C4-2B (cell line): ENCODE measurements at regions not wholly inside any gene's neighbourhood (a gene's known extent, or its start where the extent isn't known, plus 50 kb on each side); places are given as distances from the start of the nearest gene placed in this dataset.

Experiments
- H3K27ac ChIP-seq: fragments of 450-650 bp; 2 replicates; pipeline ENCODE4 v1.5.1; 2017
- ZFX ChIP-seq: fragments of 450-650 bp; IDR thresholded peaks from 2 replicates; pipeline ENCODE4 v1.6.1; 2017
- TF ChIP-seq, protein P1 (sequence below): fragments of 450-650 bp; conservative IDR thresholded peaks from 2 replicates; pipeline ENCODE4 v1.5.1; 2017; ENCODE audit warnings: mild to moderate bottlenecking

DNA sequence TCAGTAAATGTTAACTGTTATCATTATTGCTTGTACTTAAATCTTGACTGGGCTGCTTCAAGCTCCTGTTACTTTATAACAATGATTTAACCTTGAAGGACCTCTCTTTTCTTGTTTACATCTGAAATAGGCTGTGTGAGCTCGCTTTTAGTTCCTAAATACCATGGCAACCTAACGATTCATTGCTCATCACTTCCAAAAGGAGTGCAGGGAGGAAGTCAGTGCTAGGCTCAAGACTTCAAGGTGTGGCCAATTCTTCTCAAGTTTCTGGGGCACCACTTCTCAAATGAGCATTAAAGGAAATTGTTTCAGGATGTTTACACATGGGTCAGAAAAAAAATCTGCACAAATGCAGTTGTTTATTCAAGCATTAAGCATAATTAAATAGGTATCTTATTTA is 284.2 kb downstream of the MTERF1 start:
- H3K27ac ChIP-seq, result no peak overlapping the region; the same call in 1 of the 2 replicates

DNA sequence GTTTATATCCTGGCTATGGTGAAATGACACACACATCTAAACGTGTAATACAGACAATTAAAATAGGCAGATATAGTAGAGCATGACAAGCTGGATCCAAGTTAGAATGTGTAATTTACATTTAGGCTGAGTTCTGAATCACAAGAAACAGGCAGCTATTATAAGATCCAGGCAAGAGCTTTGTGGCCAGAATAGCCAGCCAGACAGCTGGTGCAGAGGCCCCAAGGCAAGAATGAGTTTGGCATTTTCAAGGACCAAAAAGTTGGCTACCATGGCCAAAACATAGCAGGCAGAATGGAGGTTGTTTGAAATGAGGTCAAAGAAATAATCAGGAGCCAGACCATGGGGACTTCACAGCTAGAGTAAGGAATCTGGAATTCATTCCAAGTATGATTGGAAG is 281.7 kb downstream of the MTERF1 start:
- no peak for TF ChIP-seq ZFX
- TF ChIP-seq, protein P1, sequence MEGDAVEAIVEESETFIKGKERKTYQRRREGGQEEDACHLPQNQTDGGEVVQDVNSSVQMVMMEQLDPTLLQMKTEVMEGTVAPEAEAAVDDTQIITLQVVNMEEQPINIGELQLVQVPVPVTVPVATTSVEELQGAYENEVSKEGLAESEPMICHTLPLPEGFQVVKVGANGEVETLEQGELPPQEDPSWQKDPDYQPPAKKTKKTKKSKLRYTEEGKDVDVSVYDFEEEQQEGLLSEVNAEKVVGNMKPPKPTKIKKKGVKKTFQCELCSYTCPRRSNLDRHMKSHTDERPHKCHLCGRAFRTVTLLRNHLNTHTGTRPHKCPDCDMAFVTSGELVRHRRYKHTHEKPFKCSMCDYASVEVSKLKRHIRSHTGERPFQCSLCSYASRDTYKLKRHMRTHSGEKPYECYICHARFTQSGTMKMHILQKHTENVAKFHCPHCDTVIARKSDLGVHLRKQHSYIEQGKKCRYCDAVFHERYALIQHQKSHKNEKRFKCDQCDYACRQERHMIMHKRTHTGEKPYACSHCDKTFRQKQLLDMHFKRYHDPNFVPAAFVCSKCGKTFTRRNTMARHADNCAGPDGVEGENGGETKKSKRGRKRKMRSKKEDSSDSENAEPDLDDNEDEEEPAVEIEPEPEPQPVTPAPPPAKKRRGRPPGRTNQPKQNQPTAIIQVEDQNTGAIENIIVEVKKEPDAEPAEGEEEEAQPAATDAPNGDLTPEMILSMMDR, result no peak
- no peak overlapping the region for H3K27ac ChIP-seq

More for the DNA sequence above, 284.2 kb downstream of the MTERF1 start:
- TF ChIP-seq, protein P1, result no peak
- TF ChIP-seq ZFX, result no peak

DNA sequence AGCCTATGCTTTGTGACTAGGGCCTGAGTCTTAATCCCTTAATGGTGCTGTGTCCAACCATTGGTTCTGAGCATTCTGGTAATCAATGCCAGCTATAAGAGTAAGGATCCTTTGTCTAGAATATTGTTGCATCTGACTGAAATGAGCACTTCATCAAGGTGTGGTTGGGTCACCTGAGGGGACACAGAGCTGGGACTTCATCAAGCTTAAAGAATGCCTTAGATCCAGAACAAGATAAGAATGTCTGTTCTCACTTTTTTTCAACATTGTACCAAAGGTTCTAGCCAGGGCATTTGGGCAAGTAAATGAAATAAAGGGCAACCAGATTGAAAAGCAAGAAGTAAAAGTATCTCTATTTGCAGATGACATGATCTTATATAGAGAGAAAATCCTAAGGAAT is 280.4 kb downstream of the MTERF1 start:
- no peak for TF ChIP-seq ZFX
- TF ChIP-seq, protein P1, result no peak
- H3K27ac ChIP-seq, result no peak overlapping the region

DNA sequence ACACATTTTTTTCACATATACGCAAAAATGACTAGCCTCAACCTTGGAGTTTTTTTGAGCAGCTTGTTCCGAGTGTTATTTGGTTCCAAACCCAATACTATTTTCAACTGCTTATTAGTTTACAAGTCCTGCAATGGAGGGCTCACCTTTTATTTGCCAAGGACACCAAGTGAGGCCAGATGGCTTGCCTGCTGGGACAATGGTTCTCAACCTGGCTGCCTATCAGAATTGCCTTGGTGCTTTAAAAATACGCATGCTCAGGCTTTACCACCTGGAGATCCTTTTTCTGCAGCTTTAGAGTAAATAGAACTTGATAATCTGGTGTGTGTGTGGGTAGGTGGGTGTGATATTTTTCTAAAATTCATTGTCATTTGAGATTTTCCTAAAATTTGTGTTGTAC is 276.8 kb downstream of the MTERF1 start:
- TF ChIP-seq, protein P1, result no peak
- no peak for TF ChIP-seq ZFX
- no peak overlapping the region for H3K27ac ChIP-seq

DNA sequence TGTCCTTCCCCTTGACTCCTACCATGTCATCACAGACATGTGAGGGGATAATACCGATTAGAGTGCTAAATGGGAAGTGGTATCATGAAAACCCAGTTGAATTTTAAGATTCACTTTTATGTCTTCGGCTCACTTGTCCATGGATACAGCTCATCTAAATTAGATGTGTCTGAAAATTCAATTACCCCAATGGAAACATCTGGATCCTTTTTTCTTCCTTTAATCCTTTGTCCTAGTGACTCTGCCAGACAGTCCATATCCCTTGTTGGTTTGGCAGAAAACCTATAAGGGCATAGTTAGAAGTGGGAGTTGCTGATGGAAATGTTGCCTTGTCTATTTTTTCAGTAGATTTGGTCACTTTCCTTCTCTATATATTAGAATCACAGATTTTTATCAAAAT is 271.9 kb downstream of the MTERF1 start:
- no peak for TF ChIP-seq ZFX
- TF ChIP-seq, protein P1, result no peak

DNA sequence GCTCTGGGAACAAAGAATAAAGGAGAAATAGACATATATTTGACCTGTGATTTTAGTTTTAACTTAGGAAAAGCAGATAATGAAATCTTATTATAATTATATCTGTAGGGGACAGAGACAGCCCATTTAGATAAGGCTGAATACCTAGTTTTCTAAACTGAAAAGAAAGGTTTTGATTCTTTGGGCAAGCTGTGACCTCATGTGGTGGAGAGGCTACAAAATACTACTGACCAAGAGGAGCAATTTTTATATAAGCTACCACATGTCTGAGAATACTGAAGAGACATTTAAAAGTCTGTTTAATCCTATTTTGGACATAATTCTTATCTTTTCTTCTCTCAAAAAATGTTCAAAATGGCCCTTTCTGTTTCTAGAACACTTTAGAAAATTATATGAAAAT is 271.0 kb downstream of the MTERF1 start:
- TF ChIP-seq, protein P1, result no peak
- TF ChIP-seq ZFX, result no peak
- H3K27ac ChIP-seq, result no peak overlapping the region

More for the DNA sequence above, 271.9 kb downstream of the MTERF1 start:
- no peak overlapping the region for H3K27ac ChIP-seq

DNA sequence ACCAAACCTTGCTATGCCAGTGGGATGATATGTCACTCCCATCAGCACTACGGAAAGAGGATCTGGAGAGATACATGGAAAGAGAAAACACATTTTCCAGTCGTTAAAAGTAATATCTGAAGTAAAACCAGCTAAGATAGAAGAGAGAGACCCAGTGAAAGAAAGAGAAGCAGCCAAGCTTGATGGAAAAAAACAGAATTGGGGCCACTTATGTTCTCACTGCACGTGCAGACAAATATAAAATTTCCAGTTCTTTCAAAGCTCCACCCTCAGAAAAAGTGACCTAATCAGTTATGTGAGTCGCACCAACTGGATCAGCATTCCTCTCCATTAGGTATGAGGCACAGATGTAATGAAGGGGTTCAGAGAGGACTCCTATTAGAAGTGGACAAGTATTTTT is 266.1 kb downstream of the MTERF1 start:
- H3K27ac ChIP-seq, result no peak overlapping the region
- TF ChIP-seq ZFX, result no peak
- TF ChIP-seq, protein P1, result no peak
